Naive thymus-derived CD4-positive, alpha-beta T cell (primary cell): ENCODE measurements at regions not wholly inside any gene's neighbourhood (a gene's known extent, or its start where the extent isn't known, plus 50 kb on each side); places are given as distances from the start of the nearest gene placed in this dataset.

Experiments
- ATAC-seq: fragments of 150-1000 bp; cut with Tn5 transposase; 2 replicates; pipeline ENCODE4 v1.10.0; 2021; ENCODE audit warnings: mild to moderate bottlenecking, moderate library complexity
- CTCF ChIA-PET: fragments of 350-600 bp; sonication (Branson Sonifier 250); formaldehyde crosslinking; loops from one replicate; lab custom pipeline; 2021; ENCODE audit warnings: antibody characterized with exemption; lab: Charles Lee
- POLR2A ChIA-PET: fragments of 350-600 bp; sonication (Branson Sonifier 250); formaldehyde crosslinking; loops from one replicate; lab custom pipeline; 2021; ENCODE audit warnings: antibody characterized with exemption, inconsistent platforms; lab: Charles Lee
- DNase-seq, 9 donors: peaks; one replicate each; pipeline versions ENCODE4 v3.0.0 to v3.0.0-alpha.2; 2020 to 2022; ENCODE audit warnings: mixed read lengths in 1 of 9
- H3K27ac ChIP-seq: one replicate; pipeline ENCODE4 v1.7.0; 2013; ENCODE audit warnings: mild to moderate bottlenecking, low read depth, low read length, moderate library complexity
- H3K27me3 ChIP-seq, 2 donors: one replicate each; pipeline ENCODE4 v1.7.0; 2013; ENCODE audit warnings: low read length in 2 of 2, mild to moderate bottlenecking in 2 of 2, moderate library complexity in 2 of 2; ENCODE audit not compliant: control insufficient read depth in 2 of 2, insufficient read depth in 2 of 2
- H3K36me3 ChIP-seq, 3 experiments: 1 replicate in 2 of 3; 2 replicates in 1 of 3; pipeline ENCODE4 v1.7.0; 2013; ENCODE audit warnings: low read length in 3 of 3, mild to moderate bottlenecking in 3 of 3, moderate library complexity in 1 of 3; ENCODE audit not compliant: insufficient read depth in 3 of 3, control insufficient read depth in 2 of 3
- H3K4me1 ChIP-seq, 2 donors: one replicate each; pipeline ENCODE4 v1.7.0; 2013; ENCODE audit warnings: low read length in 2 of 2, mild to moderate bottlenecking in 2 of 2, moderate library complexity in 1 of 2; ENCODE audit not compliant: control insufficient read depth in 2 of 2, insufficient read depth in 2 of 2
- H3K4me3 ChIP-seq: 2 replicates; pipeline ENCODE4 v1.7.0; 2013; ENCODE audit warnings: mild to moderate bottlenecking, low read length
- H3K9me3 ChIP-seq, 3 experiments: 1 replicate in 2 of 3; 2 replicates in 1 of 3; pipeline ENCODE4 v1.7.0; 2013; ENCODE audit warnings: low read length in 3 of 3; ENCODE audit not compliant: control insufficient read depth in 2 of 3
- H3K27ac Mint-ChIP-seq, 9 donors: one replicate each; pipeline ENCODE4 v1.8.0; 2020 to 2022; ENCODE audit warnings: mixed read lengths in 9 of 9, mild to moderate bottlenecking in 8 of 9, moderate library complexity in 5 of 9, inconsistent platforms in 2 of 9
- H3K27me3 Mint-ChIP-seq, 5 donors: one replicate each; pipeline ENCODE4 v1.8.0; 2021 to 2022; ENCODE audit warnings: mixed read lengths in 5 of 5, mild to moderate bottlenecking in 1 of 5
- H3K36me3 Mint-ChIP-seq, 5 donors: one replicate each; pipeline ENCODE4 v1.8.0; 2020 to 2022; ENCODE audit warnings: mixed read lengths in 5 of 5, mild to moderate bottlenecking in 3 of 5, inconsistent platforms in 1 of 5
- H3K4me1 Mint-ChIP-seq, 7 donors: one replicate each; pipeline ENCODE4 v1.8.0; 2020 to 2022; ENCODE audit warnings: mixed read lengths in 7 of 7, mild to moderate bottlenecking in 3 of 7, inconsistent platforms in 1 of 7
- H3K4me3 Mint-ChIP-seq, 10 donors: one replicate each; pipeline ENCODE4 v1.8.0; 2020 to 2022; ENCODE audit warnings: mild to moderate bottlenecking in 10 of 10, mixed read lengths in 10 of 10, moderate library complexity in 6 of 10, inconsistent platforms in 2 of 10
- H3K9me3 Mint-ChIP-seq, 11 donors: one replicate each; pipeline ENCODE4 v1.8.0; 2020 to 2022; ENCODE audit warnings: mixed read lengths in 11 of 11, mild to moderate bottlenecking in 4 of 11, inconsistent platforms in 1 of 11, moderate library complexity in 1 of 11
- intact Hi-C, 2 donors: fragments of 100-400 bp; cut with micrococcal nuclease; formaldehyde crosslinking; loops; one replicate each; pipeline ENCODE4 v1.15.1; 2023

- Mint-ChIP-seq H3K4me3 (no peak overlapping the region), H3K36me3 (no peaks in the 10 kb centered on the region), H3K9me3 (peaks cover 0 to 3% (median 0%) of the 10 kb centered on the region in 11 donors), H3K27ac (no peak overlapping the region), H3K27me3 (no peaks in the 10 kb centered on the region), H3K4me1 (no peaks in the 10 kb centered on the region)
- H3K9me3 ChIP-seq, result no peaks in the 10 kb centered on the region
- H3K4me3 ChIP-seq, result no peak overlapping the region
- H3K27me3 ChIP-seq, result no peaks in the 10 kb centered on the region
- POLR2A ChIA-PET, result no interaction called here
- no peak overlapping the region for H3K27ac ChIP-seq
- intact Hi-C loops, result no loop called here
- no peaks in the 10 kb centered on the region for H3K36me3 ChIP-seq
- ATAC-seq (no peak), DNase-seq (no peak)
- CTCF ChIA-PET, result no interaction called here
- H3K4me1 ChIP-seq, result no peaks in the 10 kb centered on the region
Observed at GRCh38 chr12:23060161-23060560, 435.2 kb downstream of the ETNK1 start.

DNA sequence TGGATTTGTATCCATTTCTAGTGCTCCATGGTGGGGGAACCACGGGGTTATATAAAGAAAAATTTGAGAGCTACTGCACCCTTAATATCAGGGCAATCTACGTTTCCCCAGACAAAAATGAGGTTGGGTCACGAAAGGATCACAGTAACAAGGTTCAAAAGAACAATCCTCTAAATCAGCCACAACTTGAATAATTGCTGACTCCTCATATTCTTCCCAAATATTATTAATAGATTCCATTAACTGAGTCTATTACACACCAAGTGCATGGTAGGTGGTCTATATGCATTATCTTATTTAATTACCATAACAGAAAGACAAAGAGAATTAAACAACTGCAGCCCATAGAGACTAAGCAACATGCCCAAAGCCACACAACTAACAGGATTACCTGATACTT, 438.2 kb downstream of the ETNK1 start:
- intact Hi-C loops, result no loop called here
- Histone ChIP-seq H3K27me3 (no peaks in the 10 kb centered on the region), H3K27ac (no peak overlapping the region), H3K9me3 (no peaks in the 10 kb centered on the region), H3K36me3 (no peaks in the 10 kb centered on the region), H3K4me3 (no peak overlapping the region), H3K4me1 (no peaks in the 10 kb centered on the region)
- DNase-seq (no peak), ATAC-seq (no peak)
- Mint-ChIP-seq H3K4me1 (no peaks in the 10 kb centered on the region), H3K27ac (no peak overlapping the region), H3K4me3 (no peak overlapping the region), H3K27me3 (no peaks in the 10 kb centered on the region), H3K9me3 (peaks cover 0 to 2% (median 0%) of the 10 kb centered on the region in 11 donors), H3K36me3 (no peaks in the 10 kb centered on the region)
- ChIA-PET POLR2A (no interaction called here), CTCF (no interaction called here)

GRCh38 chr12:23066095-23066494, 441.1 kb downstream of the ETNK1 start:
- H3K27ac Mint-ChIP-seq, result no peak overlapping the region
- Histone ChIP-seq H3K27ac (no peak overlapping the region), H3K27me3 (no peaks in the 10 kb centered on the region), H3K9me3 (no peaks in the 10 kb centered on the region), H3K36me3 (no peaks in the 10 kb centered on the region), H3K4me3 (no peak overlapping the region), H3K4me1 (no peaks in the 10 kb centered on the region)
- H3K9me3 Mint-ChIP-seq, result peaks cover 0 to 10% (median 0%) of the 10 kb centered on the region in 11 donors
- H3K4me1 Mint-ChIP-seq, result no peaks in the 10 kb centered on the region
- no peaks in the 10 kb centered on the region for H3K27me3 Mint-ChIP-seq
- ChIA-PET CTCF (no interaction called here), POLR2A (no interaction called here)
- intact Hi-C loops, result no loop called here
- H3K36me3 Mint-ChIP-seq, result no peaks in the 10 kb centered on the region
- no peak overlapping the region for H3K4me3 Mint-ChIP-seq
- ATAC-seq (no peak), DNase-seq (no peak)

DNA sequence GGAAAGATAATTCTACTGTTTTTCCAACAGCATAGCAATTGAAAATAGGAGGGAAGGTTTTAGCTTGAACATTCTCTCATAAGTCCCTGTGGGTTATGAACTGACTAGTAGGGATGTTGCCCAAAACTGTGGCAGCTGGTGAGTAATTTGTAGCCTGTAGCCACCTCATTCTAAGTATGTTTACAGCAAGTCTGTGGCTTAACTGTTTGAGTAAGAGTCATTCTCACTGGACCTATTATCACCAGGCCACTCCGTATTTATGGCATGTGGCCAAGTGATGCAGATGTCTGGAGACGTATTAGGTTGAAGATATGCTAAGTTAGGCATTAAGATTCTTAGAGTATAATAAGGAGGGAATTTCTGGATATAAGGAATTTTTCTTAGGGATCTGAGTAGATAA, 458.3 kb downstream of the ETNK1 start:
- Mint-ChIP-seq H3K27me3 (no peaks in the 10 kb centered on the region), H3K36me3 (no peaks in the 10 kb centered on the region), H3K27ac (no peak overlapping the region), H3K9me3 (peaks cover 0 to 19% (median 2%) of the 10 kb centered on the region in 11 donors), H3K4me3 (no peak overlapping the region), H3K4me1 (no peaks in the 10 kb centered on the region)
- H3K9me3 ChIP-seq, result no peaks in the 10 kb centered on the region
- no peak overlapping the region for H3K4me3 ChIP-seq
- POLR2A ChIA-PET, result no interaction called here
- no peak for DNase-seq
- H3K4me1 ChIP-seq, result no peaks in the 10 kb centered on the region
- no peaks in the 10 kb centered on the region for H3K27me3 ChIP-seq
- intact Hi-C loops, result no loop called here
- no peak overlapping the region for H3K27ac ChIP-seq
- ATAC-seq, result no peak
- no peaks in the 10 kb centered on the region for H3K36me3 ChIP-seq
- CTCF ChIA-PET, result no interaction called here

GRCh38 chr12:23084236-23084995, 459.4 kb downstream of the ETNK1 start:
- Histone ChIP-seq H3K27me3 (no peaks in the 10 kb centered on the region), H3K9me3 (no peaks in the 10 kb centered on the region), H3K4me3 (no peak overlapping the region), H3K36me3 (no peaks in the 10 kb centered on the region), H3K27ac (no peak overlapping the region), H3K4me1 (no peaks in the 10 kb centered on the region)
- no peaks in the 10 kb centered on the region for H3K27me3 Mint-ChIP-seq
- H3K36me3 Mint-ChIP-seq, result no peaks in the 10 kb centered on the region
- no peak for ATAC-seq
- peaks cover 0 to 19% (median 4%) of the 10 kb centered on the region in 11 donors for H3K9me3 Mint-ChIP-seq
- no peak overlapping the region for H3K27ac Mint-ChIP-seq
- no peaks in the 10 kb centered on the region for H3K4me1 Mint-ChIP-seq
- DNase-seq, result no peak
- H3K4me3 Mint-ChIP-seq, result no peak overlapping the region
- CTCF ChIA-PET, result no interaction called here
- POLR2A ChIA-PET, result no interaction called here
- intact Hi-C loops, result no loop called here

- no peaks in the 10 kb centered on the region for H3K36me3 Mint-ChIP-seq
Observed at GRCh38 chr12:23088594-23088993, 463.6 kb downstream of the ETNK1 start.

DNA sequence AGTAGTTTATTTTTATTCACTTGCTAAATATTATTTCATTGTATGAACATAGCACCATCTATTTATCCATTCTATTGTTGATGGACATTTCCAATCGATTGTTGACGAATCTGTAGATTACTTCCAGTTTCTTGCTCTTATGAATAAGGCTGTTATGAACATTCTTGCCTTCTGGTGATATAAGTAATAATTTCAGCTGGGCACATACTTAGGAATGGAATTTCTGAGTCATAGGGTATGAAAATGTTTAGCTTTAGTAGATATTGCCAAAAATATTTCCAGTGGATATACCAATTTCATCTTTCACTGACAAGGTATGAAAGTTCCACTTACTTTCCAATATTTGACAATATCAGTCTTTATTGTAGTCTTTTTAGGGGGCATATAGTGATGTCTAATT, 468.5 kb downstream of the ETNK1 start:
- Mint-ChIP-seq H3K4me1 (no peaks in the 10 kb centered on the region), H3K9me3 (peaks cover 0 to 9% (median 4%) of the 10 kb centered on the region in 11 donors), H3K27ac (no peak overlapping the region), H3K27me3 (no peaks in the 10 kb centered on the region), H3K4me3 (no peak overlapping the region), H3K36me3 (no peaks in the 10 kb centered on the region)
- DNase-seq (no peak), ATAC-seq (no peak)
- H3K27me3 ChIP-seq, result no peaks in the 10 kb centered on the region
- POLR2A ChIA-PET, result no interaction called here
- CTCF ChIA-PET, result no interaction called here
- H3K4me1 ChIP-seq, result no peaks in the 10 kb centered on the region
- no peak overlapping the region for H3K4me3 ChIP-seq
- intact Hi-C loops, result no loop called here
- no peak overlapping the region for H3K27ac ChIP-seq
- H3K9me3 ChIP-seq, result no peaks in the 10 kb centered on the region
- H3K36me3 ChIP-seq, result no peaks in the 10 kb centered on the region

More at GRCh38 chr12:23088594-23088993, 463.6 kb downstream of the ETNK1 start:
- Histone ChIP-seq H3K27me3 (no peaks in the 10 kb centered on the region), H3K4me1 (no peaks in the 10 kb centered on the region), H3K36me3 (no peaks in the 10 kb centered on the region), H3K4me3 (no peak overlapping the region), H3K27ac (no peak overlapping the region), H3K9me3 (no peaks in the 10 kb centered on the region)
- H3K27ac Mint-ChIP-seq, result no peak overlapping the region
- intact Hi-C loops, result no loop called here
- H3K27me3 Mint-ChIP-seq, result no peaks in the 10 kb centered on the region
- ChIA-PET CTCF (no interaction called here), POLR2A (no interaction called here)
- peaks cover 0 to 11% (median 4%) of the 10 kb centered on the region in 11 donors for H3K9me3 Mint-ChIP-seq
- no peak for DNase-seq
- H3K4me1 Mint-ChIP-seq, result no peaks in the 10 kb centered on the region
- H3K4me3 Mint-ChIP-seq, result no peak overlapping the region
- ATAC-seq, result no peak
